ENCODE measurements at regions not wholly inside any gene's neighbourhood (a gene's known extent, or its start where the extent isn't known, plus 50 kb on each side); places are given as distances from the start of the nearest gene placed in this dataset.

DNA sequence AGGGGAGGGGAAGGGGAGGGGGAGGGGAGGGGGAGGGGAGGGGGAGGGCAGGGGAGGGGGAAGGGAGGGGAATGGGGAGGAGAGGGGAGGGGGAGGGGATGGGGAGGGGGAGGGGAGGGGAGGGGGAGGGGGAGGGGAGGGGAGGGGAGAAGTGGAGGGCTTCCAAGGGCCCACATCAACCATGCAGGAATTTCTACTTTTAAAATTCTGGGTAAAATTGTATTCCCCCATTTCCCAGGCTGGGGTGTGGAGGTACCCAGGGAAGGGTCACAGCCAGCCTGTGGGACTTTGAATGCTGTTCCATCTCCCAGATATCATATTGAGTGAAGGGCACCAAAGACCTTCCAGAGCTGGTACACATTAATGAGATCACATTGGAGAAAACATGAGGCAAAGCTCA lies 126.9 kb upstream of the ETS2 start:
- Mint-ChIP-seq H3K9me3 (no peaks in the 10 kb centered on the region), H3K36me3 (ENCODE audit: low read depth) (no peaks in the 10 kb centered on the region), H3K4me1 (peaks cover 7% of the 10 kb centered on the region), H3K27me3 (peaks cover 6% of the 10 kb centered on the region), H3K27ac (no peak overlapping the region), H3K4me3 (no peak overlapping the region)
- DNase-seq = no peak
- ATAC-seq = no peak

DNA sequence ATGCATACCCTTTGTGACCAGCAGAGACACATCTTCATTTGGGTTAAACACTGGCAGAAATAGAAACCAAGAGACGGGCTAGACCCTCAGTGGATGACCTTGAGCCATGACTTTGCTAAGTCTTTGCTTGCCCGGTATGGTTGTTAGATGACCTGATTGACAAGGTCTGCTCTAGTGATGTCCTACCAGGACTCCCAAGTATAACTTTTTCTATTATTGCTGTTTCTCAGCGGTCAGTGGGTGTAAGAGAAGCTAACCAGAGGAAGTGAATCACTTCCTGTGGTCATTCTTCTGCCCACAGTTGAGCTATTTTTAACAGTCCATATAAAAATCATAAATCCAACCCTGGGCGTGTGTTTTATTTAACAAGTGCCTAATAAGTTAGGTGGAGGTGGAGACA lies 126.2 kb upstream of the ETS2 start:
- H3K36me3 Mint-ChIP-seq (ENCODE audit: low read depth) = no peaks in the 10 kb centered on the region
- H3K9me3 Mint-ChIP-seq = no peaks in the 10 kb centered on the region
- DNase-seq = no peak
- no peak for ATAC-seq
- no peak overlapping the region for H3K4me3 Mint-ChIP-seq
- no peak overlapping the region for H3K27ac Mint-ChIP-seq
- peaks cover 7% of the 10 kb centered on the region for H3K4me1 Mint-ChIP-seq
- H3K27me3 Mint-ChIP-seq = peaks cover 8% of the 10 kb centered on the region

DNA sequence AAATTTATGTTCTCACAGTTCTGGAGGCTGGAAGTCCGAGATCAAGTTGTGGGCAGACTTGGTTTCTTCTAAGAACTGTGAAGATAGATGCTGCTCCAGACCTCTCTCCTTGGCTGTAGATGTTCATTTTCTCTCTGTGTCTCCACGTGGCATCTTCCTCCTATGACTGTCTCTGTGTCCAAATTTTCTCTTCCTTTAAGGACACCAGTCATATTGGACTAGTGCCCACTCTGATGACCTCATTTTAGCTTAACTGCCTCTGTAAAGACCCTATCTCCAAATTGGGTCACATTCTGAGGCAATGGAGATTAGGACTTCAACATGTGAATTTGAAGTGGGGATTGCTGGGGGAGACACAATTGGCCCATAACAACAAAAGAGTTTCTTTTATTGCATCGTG lies 125.3 kb upstream of the ETS2 start:
- no peak overlapping the region for H3K4me3 Mint-ChIP-seq
- H3K9me3 Mint-ChIP-seq = no peaks in the 10 kb centered on the region
- no peak for ATAC-seq
- no peak for DNase-seq
- no peak overlapping the region for H3K27ac Mint-ChIP-seq
- H3K36me3 Mint-ChIP-seq (ENCODE audit: low read depth) = no peaks in the 10 kb centered on the region
- peaks cover 7% of the 10 kb centered on the region for H3K4me1 Mint-ChIP-seq
- peaks cover 6% of the 10 kb centered on the region for H3K27me3 Mint-ChIP-seq

DNA sequence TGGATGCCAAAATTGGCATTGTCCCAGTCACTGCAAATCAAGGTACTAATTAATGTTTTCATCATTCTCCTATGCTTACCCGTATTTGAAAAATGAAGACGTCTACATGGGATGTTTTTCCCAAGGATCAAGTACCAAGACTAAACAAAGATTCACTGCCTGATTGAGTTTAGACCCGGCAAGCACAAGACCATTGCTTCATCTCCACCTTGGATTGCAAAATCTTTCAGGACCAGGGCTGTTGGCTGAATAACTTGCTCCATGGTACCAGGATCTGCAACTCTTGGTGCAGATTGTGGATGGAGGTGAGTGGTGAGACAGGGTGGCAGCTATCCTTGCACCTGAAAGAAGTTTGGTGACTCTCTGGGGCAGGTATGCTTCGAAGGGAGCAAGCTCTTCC lies 122.5 kb upstream of the ETS2 start:
- DNase-seq (no peak), ATAC-seq (no peak)
- Mint-ChIP-seq H3K9me3 (no peaks in the 10 kb centered on the region), H3K36me3 (ENCODE audit: low read depth) (no peaks in the 10 kb centered on the region), H3K27me3 (peaks cover 8% of the 10 kb centered on the region), H3K27ac (no peak overlapping the region), H3K4me3 (no peak overlapping the region), H3K4me1 (peaks cover 7% of the 10 kb centered on the region)

DNA sequence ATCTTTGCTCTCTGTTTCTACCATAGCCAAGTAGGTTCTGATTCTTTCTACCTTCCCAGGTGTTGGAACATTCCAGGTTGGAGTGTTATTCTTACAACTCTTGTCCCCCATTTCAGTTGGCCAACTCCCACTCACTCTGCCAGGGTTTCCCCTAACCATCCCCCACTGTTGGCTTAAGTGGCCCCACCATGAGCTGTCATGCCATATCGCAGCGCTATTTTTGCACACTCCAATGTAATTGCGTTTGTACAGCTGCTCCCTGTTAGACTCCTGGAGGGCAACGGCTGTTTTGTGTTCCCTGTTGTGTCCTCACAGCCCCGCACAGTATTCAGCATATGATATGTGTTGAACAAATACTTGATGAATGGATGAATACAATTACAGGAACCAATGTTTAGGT lies 117.7 kb upstream of the ETS2 start:
- Mint-ChIP-seq H3K4me1 (no peaks in the 10 kb centered on the region), H3K4me3 (no peak overlapping the region), H3K9me3 (no peaks in the 10 kb centered on the region), H3K27me3 (peaks cover 18% of the 10 kb centered on the region), H3K27ac (no peak overlapping the region), H3K36me3 (ENCODE audit: low read depth) (peaks cover 3% of the 10 kb centered on the region)
- ATAC-seq (no peak), DNase-seq (no peak)

DNA sequence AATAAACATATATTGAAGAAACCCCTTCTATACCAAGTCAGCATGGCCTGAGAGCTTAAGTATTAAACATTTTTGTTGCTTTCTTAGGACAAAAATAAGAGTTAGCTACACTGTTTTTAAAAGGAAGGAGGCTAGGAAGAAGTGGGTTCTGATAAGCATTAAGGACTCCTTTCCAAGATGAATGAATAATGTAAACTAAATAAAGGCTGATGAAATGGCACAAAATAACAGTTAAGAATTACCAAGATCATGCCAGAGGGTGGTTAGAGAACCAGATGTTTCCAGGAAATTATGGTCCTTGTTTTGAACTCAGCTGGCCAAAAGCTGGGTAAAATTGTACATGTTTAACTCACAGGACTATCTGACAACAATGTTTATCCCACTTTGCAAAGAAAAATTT lies 114.1 kb upstream of the ETS2 start:
- Mint-ChIP-seq H3K9me3 (peaks cover 6% of the 10 kb centered on the region), H3K4me1 (no peaks in the 10 kb centered on the region), H3K27me3 (peaks cover 21% of the 10 kb centered on the region), H3K4me3 (no peak overlapping the region), H3K36me3 (ENCODE audit: low read depth) (peaks cover 3% of the 10 kb centered on the region), H3K27ac (no peak overlapping the region)
- ATAC-seq (no peak), DNase-seq (no peak)

DNA sequence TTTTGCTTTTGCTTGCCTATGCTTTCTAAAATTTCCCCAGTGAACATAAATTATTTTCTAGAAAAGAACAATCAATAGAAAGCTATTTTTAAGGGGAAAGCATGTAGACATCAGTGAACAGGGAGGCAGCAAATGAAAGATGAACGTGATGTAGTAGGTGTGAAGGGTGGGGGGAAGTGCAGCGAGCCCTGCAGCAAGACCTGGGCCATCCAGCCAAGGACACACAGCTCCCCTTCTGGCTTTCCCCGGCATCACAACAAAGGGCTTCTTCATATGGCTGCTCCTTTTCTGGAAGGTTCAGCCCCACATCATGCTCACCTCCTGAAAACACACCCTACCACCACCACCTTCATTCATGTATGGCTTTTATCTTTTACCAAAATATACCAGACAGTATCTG lies 109.2 kb upstream of the ETS2 start:
- H3K27me3 Mint-ChIP-seq = peaks cover 18% of the 10 kb centered on the region
- H3K4me1 Mint-ChIP-seq = no peaks in the 10 kb centered on the region
- ATAC-seq = no peak
- peaks cover 3% of the 10 kb centered on the region for H3K36me3 Mint-ChIP-seq (ENCODE audit: low read depth)
- H3K4me3 Mint-ChIP-seq = no peak overlapping the region
- peaks cover 10% of the 10 kb centered on the region for H3K9me3 Mint-ChIP-seq
- no peak for DNase-seq
- no peak overlapping the region for H3K27ac Mint-ChIP-seq

DNA sequence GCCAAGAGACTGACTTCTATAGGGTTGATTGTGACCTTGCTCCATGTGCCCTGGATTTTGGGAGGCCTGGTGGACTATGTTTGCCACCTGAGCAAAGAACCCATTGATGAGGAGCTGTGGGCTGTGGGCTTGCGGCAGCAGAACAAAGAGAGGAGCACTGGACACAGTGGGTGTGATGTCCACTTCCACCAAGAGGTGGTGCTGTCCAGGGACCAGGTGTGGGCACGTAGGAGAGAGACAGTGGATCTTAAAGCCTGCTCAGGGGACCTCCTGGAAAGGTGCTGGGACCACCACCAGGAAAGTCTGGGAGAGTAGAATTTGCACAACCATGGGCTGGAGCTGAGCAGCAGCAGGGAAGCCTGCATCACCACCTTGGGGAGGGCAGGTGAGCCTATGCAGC lies 106.7 kb upstream of the ETS2 start:
- H3K4me1 Mint-ChIP-seq = no peaks in the 10 kb centered on the region
- no peak overlapping the region for H3K4me3 Mint-ChIP-seq
- H3K9me3 Mint-ChIP-seq = peaks cover 4% of the 10 kb centered on the region
- peaks cover 16% of the 10 kb centered on the region for H3K27me3 Mint-ChIP-seq
- no peak overlapping the region for H3K27ac Mint-ChIP-seq
- no peaks in the 10 kb centered on the region for H3K36me3 Mint-ChIP-seq (ENCODE audit: low read depth)
- ATAC-seq (no peak), DNase-seq (no peak)

DNA sequence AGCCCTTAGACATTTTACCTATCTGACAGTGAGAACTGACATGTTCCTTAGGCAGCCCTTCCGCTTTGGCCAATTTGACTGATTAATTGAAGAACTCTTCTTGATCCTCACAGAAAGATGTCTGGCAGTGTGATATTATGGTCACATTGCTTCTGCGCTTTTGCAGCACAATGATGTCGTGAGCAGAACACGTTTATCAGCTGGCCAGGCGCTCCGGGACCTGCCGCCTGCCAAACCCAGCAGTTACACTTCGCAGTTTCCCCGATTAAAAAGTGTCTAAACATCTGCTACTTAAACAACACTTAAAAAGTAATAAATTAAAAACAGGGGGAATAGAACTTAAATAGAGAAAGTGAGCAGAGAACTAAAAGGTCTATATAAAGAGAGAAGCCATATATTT lies 103.5 kb upstream of the ETS2 start:
- H3K27me3 Mint-ChIP-seq = peaks cover 13% of the 10 kb centered on the region
- ATAC-seq (no peak), DNase-seq (no peak)
- H3K27ac Mint-ChIP-seq = no peak overlapping the region
- H3K36me3 Mint-ChIP-seq (ENCODE audit: low read depth) = no peaks in the 10 kb centered on the region
- H3K9me3 Mint-ChIP-seq = peaks cover under 1% of the 10 kb centered on the region
- H3K4me1 Mint-ChIP-seq = no peaks in the 10 kb centered on the region
- H3K4me3 Mint-ChIP-seq = no peak overlapping the region

DNA sequence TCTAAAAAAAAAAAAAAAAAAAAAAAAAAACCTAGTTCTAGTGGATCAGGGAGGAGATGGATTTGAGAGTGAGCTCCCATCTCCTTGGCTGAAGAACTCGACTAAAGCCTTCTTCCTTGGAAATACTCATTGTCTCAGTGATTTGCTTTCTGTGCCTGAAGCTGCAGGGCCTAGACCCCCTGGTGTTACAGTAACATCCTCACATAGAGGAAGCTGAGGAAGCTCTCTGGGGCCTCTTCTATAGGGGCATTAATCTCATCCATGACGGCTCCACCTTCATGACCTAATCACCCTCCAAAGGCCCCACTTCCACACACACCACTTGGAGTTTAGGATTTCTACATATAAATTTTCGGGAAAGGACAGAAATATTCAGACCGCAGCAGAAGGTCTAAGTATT lies 95.9 kb upstream of the ETS2 start:
- H3K36me3 Mint-ChIP-seq (ENCODE audit: low read depth) = no peaks in the 10 kb centered on the region
- H3K9me3 Mint-ChIP-seq = no peaks in the 10 kb centered on the region
- H3K4me3 Mint-ChIP-seq = no peak overlapping the region
- DNase-seq (no peak), ATAC-seq (no peak)
- no peak overlapping the region for H3K27ac Mint-ChIP-seq
- no peaks in the 10 kb centered on the region for H3K4me1 Mint-ChIP-seq
- H3K27me3 Mint-ChIP-seq = peaks cover 6% of the 10 kb centered on the region

DNA sequence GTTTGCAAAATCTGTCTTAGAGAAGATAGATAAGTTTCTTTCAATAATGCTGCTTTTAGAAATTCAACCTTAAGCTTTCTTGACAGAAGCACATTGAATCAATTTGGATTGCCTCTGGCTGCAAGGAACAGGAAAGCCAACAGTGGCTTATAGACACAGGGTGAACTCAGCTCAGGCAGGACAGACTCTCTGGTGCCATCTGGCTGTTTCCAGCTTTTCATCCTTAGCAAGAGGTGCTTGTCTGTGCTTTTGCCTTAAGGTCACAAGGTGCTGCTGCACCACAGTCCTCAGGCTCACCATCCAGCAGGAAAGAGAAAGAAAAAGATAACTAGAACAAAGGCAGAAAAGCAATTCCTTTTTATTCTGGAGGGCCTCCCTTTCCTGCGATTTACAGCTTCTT lies 93.7 kb upstream of the ETS2 start:
- H3K27ac Mint-ChIP-seq = no peak overlapping the region
- DNase-seq (no peak), ATAC-seq (no peak)
- H3K9me3 Mint-ChIP-seq = no peaks in the 10 kb centered on the region
- H3K27me3 Mint-ChIP-seq = peaks cover 6% of the 10 kb centered on the region
- no peak overlapping the region for H3K4me3 Mint-ChIP-seq
- no peaks in the 10 kb centered on the region for H3K36me3 Mint-ChIP-seq (ENCODE audit: low read depth)
- H3K4me1 Mint-ChIP-seq = no peaks in the 10 kb centered on the region

DNA sequence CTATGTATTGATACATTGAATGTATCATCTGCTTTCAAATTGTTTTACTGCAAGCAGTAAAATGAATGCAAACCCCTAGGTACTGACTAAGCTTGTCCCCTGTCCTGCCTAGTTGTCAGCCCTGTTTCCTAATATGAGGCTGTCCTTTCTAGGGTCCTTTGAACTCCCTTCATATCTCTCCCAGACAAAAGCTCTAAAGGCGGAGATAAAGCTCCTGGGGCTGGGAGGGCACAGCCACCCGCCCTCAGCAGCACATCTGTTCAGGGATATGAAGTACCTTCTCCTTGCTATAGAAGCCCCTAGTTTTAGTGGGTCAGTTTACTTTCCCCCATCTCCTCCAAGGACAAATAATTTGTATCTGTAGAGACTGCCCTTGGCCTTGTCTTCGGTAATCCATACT lies 93.1 kb upstream of the ETS2 start:
- no peak for ATAC-seq
- DNase-seq = no peak
- no peaks in the 10 kb centered on the region for H3K4me1 Mint-ChIP-seq
- no peak overlapping the region for H3K4me3 Mint-ChIP-seq
- peaks cover 6% of the 10 kb centered on the region for H3K27me3 Mint-ChIP-seq
- H3K36me3 Mint-ChIP-seq (ENCODE audit: low read depth) = no peaks in the 10 kb centered on the region
- no peak overlapping the region for H3K27ac Mint-ChIP-seq
- H3K9me3 Mint-ChIP-seq = no peaks in the 10 kb centered on the region

DNA sequence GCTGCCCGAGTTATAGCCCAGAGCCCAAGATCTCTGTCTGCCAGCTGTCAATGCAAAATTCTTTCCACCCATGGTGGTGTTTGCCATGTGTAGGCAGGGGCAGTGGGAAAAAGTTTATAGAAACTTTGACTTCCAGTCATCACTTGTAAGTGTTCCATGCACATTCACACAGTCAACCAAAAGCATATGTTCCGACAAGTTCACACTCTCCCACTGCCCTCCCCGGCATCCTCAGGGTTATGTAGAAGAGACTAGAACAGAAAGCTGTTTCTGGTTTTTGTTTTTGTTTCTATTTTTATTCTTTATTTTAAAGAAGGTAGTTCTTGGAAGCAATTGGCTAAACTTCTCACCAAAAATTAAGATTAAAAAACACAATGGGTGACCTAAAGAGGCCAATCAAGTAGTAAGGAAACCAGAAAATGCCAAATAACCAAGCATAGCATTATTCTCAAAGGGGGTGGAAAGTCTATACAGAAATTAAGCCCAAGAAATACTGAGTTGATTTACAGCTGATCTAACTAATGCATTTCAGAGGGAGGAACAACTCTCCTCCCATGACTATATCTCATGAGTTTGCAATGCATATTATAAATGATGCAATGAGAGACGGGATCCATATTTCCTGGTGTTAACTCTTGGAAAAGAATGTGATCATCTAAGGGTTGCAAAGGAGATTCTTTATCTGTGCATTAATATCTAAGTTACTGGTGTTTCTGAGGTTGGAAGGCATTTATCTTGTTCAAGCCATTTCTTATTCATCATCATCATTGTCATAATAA lies 91.5 kb upstream of the ETS2 start:
- H3K4me1 Mint-ChIP-seq = no peaks in the 10 kb centered on the region
- DNase-seq = no peak
- H3K27ac Mint-ChIP-seq = no peak overlapping the region
- H3K36me3 Mint-ChIP-seq (ENCODE audit: low read depth) = no peaks in the 10 kb centered on the region
- no peak for ATAC-seq
- H3K4me3 Mint-ChIP-seq = no peak overlapping the region
- peaks cover 6% of the 10 kb centered on the region for H3K27me3 Mint-ChIP-seq
- H3K9me3 Mint-ChIP-seq = no peaks in the 10 kb centered on the region

DNA sequence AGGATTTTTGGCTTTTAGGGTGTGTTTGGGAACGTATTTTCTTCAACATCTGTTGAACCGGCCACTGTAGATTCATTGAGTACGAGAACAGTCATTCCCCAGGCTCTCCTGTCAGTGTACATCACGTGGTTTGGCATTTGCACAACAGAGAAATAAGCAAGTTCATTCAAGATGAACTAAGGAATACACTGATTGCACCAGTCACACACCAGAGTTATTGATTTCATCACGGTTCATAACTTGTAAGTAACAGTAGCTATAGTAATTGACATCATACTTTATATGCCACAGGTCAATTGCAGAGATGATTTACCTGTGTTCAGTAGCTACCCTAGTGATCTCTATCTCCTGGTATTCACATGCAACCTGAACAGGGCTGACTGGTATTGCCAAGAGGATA lies 90.7 kb upstream of the ETS2 start:
- DNase-seq (no peak), ATAC-seq (no peak)
- no peaks in the 10 kb centered on the region for H3K9me3 Mint-ChIP-seq
- no peaks in the 10 kb centered on the region for H3K36me3 Mint-ChIP-seq (ENCODE audit: low read depth)
- no peak overlapping the region for H3K4me3 Mint-ChIP-seq
- H3K4me1 Mint-ChIP-seq = no peaks in the 10 kb centered on the region
- H3K27me3 Mint-ChIP-seq = peaks cover 4% of the 10 kb centered on the region
- no peak overlapping the region for H3K27ac Mint-ChIP-seq

DNA sequence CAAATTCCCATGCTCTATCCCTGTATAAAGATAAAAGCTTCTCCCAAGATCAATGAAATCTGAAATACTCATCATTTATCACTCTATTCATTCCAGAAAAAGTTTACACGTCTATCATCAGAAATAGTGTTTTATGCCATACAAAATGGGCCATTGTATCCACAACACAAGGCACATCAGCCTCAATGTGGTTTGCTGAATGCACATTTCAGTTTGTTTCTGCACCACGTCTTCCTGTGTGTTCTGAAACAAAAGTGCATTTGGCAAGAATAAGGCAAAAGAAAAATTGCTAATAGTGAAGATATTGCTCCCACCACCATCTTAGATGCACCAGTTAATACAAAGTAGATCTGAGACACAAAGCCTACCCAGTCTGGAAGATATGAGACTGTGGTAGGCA lies 89.6 kb upstream of the ETS2 start:
- H3K4me3 Mint-ChIP-seq = no peak overlapping the region
- no peaks in the 10 kb centered on the region for H3K36me3 Mint-ChIP-seq (ENCODE audit: low read depth)
- H3K4me1 Mint-ChIP-seq = no peaks in the 10 kb centered on the region
- H3K27ac Mint-ChIP-seq = no peak overlapping the region
- no peak for ATAC-seq
- H3K9me3 Mint-ChIP-seq = no peaks in the 10 kb centered on the region
- no peak for DNase-seq
- peaks cover 4% of the 10 kb centered on the region for H3K27me3 Mint-ChIP-seq

DNA sequence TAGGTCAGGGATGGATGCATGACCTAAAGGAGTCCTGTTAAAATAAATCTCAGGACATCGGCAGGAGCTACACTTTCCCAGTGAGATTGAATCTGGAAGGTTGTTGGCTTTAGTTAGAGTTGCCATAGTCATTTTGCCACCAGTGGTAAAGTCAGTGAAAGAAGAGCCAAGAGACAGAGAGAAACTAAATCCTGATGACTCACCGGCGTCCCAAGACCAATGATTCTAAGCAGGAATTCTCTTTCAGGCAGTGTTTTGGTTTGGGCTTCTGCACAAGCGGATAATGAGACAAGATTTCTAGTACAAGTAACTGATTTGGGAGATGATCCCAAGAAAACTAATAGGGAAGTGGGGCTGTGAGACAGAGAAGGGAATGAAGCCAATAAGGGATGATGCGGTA lies 88.8 kb upstream of the ETS2 start:
- H3K4me1 Mint-ChIP-seq = no peaks in the 10 kb centered on the region
- H3K4me3 Mint-ChIP-seq = no peak overlapping the region
- H3K9me3 Mint-ChIP-seq = no peaks in the 10 kb centered on the region
- DNase-seq (no peak), ATAC-seq (no peak)
- H3K27ac Mint-ChIP-seq = no peak overlapping the region
- H3K27me3 Mint-ChIP-seq = peaks cover 4% of the 10 kb centered on the region
- H3K36me3 Mint-ChIP-seq (ENCODE audit: low read depth) = no peaks in the 10 kb centered on the region
